Gastrocnemius medialis (tissue), 4 donors: ENCODE measurements at regions not wholly inside any gene's neighbourhood (a gene's known extent, or its start where the extent isn't known, plus 50 kb on each side); places are given as distances from the start of the nearest gene placed in this dataset.
"Not testable (repeated sequence)": the region's sequence is repeated elsewhere in the genome, so short reads cannot be mapped to it uniquely, and the experiment has no call there.

Experiments used
- POLR2A ChIP-seq, 2 donors: fragments of 450-650 bp; IDR thresholded peaks; one replicate each; pipeline ENCODE4 v1.6.1; 2017; ENCODE audit warnings: antibody characterized with exemption in 2 of 2, mild to moderate bottlenecking in 2 of 2, moderate library complexity in 2 of 2
- TF ChIP-seq, protein P1 (sequence below), 5 experiments: fragments of 450-650 bp in 3 of 5; fragments of 200-600 bp in 2 of 5; sonication (generic) in 2 of 5; IDR thresholded peaks in 4 of 5; conservative IDR thresholded peaks in 1 of 5; 1 replicate in 4 of 5; 2 replicates in 1 of 5; pipeline ENCODE4 v1.5.1; 2016 to 2019; ENCODE audit warnings: antibody characterized with exemption in 5 of 5, mild to moderate bottlenecking in 3 of 5, moderate library complexity in 3 of 5

DNA sequence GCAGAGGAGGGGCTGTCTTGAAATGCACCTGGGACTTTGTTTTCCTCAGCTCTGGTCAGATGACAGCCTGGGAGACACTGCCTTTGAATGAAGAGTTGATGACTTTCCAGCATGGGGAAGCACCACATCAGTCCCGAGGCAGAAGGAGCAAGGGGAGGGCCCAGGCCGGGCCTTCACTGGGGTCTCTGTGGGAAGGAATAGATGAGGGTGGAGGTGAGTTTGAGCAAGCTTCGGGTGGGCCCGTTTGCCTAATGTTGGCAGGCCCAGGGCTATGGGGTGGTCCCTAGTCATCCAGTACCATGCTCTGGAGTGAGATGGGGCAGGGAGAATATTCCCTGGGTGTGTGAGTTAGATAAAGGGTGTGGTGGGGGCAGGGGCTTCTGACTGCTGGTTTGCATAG lies 100.4 kb upstream of the RUFY1 start:
- TF ChIP-seq POLR2A (IDR thresholded peaks at IDR 0.05) = not testable (repeated sequence)
- TF ChIP-seq, protein P1, sequence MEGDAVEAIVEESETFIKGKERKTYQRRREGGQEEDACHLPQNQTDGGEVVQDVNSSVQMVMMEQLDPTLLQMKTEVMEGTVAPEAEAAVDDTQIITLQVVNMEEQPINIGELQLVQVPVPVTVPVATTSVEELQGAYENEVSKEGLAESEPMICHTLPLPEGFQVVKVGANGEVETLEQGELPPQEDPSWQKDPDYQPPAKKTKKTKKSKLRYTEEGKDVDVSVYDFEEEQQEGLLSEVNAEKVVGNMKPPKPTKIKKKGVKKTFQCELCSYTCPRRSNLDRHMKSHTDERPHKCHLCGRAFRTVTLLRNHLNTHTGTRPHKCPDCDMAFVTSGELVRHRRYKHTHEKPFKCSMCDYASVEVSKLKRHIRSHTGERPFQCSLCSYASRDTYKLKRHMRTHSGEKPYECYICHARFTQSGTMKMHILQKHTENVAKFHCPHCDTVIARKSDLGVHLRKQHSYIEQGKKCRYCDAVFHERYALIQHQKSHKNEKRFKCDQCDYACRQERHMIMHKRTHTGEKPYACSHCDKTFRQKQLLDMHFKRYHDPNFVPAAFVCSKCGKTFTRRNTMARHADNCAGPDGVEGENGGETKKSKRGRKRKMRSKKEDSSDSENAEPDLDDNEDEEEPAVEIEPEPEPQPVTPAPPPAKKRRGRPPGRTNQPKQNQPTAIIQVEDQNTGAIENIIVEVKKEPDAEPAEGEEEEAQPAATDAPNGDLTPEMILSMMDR (IDR thresholded peaks at IDR 0.05 in 4 of 5, conservative IDR thresholded peaks at IDR 0.05 in 1 of 5) = not testable (repeated sequence)
